ENCODE measurements at regions not wholly inside any gene's neighbourhood (a gene's known extent, or its start where the extent isn't known, plus 50 kb on each side); places are given as distances from the start of the nearest gene placed in this dataset.

DNA sequence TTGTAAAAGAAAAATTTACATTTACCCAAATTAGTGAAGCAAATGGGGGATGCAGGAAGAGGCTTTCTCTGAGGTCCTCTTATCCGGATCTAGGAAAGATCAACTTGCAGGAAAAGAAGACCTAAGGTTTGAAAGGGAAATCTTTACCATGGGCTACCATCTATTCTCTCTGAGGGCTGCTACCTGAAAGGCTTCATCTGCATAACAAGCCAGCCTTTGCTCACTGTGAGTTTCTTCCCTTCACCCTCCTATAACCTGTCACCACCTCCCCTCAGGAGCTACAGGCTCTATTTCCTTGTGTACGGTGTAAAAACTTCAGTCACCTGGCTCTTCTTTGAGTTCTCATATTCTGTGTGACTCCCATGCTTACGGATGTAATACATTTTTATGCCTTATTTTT is 118.6 kb upstream of the BEND4 start:
- Histone ChIP-seq H3K4me3 (no peak overlapping the region), H3K27me3 (ENCODE audit: insufficient read depth in 3 of 3, low read length in 2 of 3) (peaks cover 0 to 2% (median 0%) of the 10 kb centered on the region in 3 donors), H3K27ac (no peak overlapping the region), H3K36me3 (ENCODE audit: insufficient read depth in 1 of 2, low read depth in 1 of 2) (no peaks in the 10 kb centered on the region), H3K9me3 (no peaks in the 10 kb centered on the region), H3K4me1 (no peaks in the 10 kb centered on the region)
- ATAC-seq (no peak), DNase-seq (no peak)
- 74 to 86% (median 78%) methylated on average over 3 of the region's 3 CpGs for WGBS, 3 donors
- intact Hi-C loops (cut with DNase I): no loop called here
- TF ChIP-seq, protein P1, sequence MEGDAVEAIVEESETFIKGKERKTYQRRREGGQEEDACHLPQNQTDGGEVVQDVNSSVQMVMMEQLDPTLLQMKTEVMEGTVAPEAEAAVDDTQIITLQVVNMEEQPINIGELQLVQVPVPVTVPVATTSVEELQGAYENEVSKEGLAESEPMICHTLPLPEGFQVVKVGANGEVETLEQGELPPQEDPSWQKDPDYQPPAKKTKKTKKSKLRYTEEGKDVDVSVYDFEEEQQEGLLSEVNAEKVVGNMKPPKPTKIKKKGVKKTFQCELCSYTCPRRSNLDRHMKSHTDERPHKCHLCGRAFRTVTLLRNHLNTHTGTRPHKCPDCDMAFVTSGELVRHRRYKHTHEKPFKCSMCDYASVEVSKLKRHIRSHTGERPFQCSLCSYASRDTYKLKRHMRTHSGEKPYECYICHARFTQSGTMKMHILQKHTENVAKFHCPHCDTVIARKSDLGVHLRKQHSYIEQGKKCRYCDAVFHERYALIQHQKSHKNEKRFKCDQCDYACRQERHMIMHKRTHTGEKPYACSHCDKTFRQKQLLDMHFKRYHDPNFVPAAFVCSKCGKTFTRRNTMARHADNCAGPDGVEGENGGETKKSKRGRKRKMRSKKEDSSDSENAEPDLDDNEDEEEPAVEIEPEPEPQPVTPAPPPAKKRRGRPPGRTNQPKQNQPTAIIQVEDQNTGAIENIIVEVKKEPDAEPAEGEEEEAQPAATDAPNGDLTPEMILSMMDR (IDR thresholded peaks at IDR 0.05): no peak

DNA sequence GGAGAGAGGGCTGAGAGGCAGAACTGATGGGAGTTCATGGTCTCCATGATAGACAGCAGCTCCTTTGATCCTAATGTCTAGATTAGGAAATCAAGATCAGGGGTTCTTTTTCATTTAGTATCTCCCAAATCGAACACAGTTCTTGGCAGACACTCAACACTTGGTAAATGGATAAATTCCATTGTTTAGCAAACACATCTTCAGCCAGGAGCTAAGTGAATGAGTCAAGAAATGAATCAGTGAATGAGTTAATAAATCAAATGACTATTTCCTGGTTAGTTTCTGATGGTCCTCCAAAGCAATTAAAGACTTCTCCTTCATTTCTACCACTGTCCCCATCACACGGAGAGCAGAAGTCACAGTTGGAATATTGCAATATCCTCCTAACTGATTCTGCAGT is 120.0 kb upstream of the SHISA3 start:
- ATAC-seq: no peak
- H3K9me3 ChIP-seq: no peaks in the 10 kb centered on the region
- H3K4me3 ChIP-seq: no peak overlapping the region
- no peak overlapping the region for H3K27ac ChIP-seq
- peaks cover 0 to 2% (median 0%) of the 10 kb centered on the region in 3 donors for H3K27me3 ChIP-seq (ENCODE audit: insufficient read depth in 3 of 3, low read length in 2 of 3)
- 53 to 61% (median 59%) methylated on average over 2 of the region's 2 CpGs for WGBS, 3 donors
- TF ChIP-seq, protein P1 (IDR thresholded peaks at IDR 0.05): no peak
- intact Hi-C loops (cut with DNase I): no loop called here
- no peaks in the 10 kb centered on the region for H3K4me1 ChIP-seq
- DNase-seq: no peak
- H3K36me3 ChIP-seq (ENCODE audit: insufficient read depth in 1 of 2, low read depth in 1 of 2): no peaks in the 10 kb centered on the region

DNA sequence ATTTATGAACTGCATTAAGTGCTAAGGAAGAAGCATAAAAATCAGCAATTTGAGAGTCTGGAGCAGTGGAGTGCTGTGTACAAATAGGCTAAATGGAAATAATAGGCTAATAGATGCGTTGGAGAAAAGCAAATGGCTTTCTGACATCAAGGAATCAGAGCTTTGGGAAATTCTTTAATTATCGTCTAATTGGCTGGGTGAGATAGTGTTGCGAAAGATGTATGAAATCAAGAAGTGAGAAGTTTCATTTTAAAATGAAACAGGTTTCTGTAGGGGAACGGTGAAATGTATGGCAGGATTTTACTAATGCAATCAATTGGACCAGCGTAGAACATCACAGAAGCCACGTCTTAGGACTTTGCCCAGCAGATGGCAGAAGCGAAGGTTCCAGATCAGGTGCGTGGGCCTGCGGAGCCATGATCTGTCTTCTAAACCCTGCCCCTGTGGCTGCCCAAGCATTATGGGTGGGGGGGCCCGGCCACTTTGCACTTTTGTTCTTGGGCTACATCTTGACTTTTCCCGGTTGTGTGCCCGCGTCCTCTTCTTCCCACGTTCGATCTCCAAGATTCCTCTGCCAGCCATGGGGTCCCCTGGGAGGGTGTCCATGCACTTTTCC is 118.5 kb upstream of the SHISA3 start:
- no peak for DNase-seq
- no peak for ATAC-seq
- Histone ChIP-seq H3K36me3 (ENCODE audit: insufficient read depth in 1 of 2, low read depth in 1 of 2) (no peaks in the 10 kb centered on the region), H3K27ac (no peak overlapping the region), H3K4me1 (no peaks in the 10 kb centered on the region), H3K9me3 (no peaks in the 10 kb centered on the region), H3K27me3 (ENCODE audit: insufficient read depth in 3 of 3, low read length in 2 of 3) (no peaks in the 10 kb centered on the region), H3K4me3 (no peak overlapping the region)
- intact Hi-C loops (cut with DNase I): no loop called here
- 81 to 84% (median 81%) methylated on average over 15 of the region's 15 CpGs for WGBS, 3 donors
- TF ChIP-seq, protein P1 (IDR thresholded peaks at IDR 0.05): no peak

DNA sequence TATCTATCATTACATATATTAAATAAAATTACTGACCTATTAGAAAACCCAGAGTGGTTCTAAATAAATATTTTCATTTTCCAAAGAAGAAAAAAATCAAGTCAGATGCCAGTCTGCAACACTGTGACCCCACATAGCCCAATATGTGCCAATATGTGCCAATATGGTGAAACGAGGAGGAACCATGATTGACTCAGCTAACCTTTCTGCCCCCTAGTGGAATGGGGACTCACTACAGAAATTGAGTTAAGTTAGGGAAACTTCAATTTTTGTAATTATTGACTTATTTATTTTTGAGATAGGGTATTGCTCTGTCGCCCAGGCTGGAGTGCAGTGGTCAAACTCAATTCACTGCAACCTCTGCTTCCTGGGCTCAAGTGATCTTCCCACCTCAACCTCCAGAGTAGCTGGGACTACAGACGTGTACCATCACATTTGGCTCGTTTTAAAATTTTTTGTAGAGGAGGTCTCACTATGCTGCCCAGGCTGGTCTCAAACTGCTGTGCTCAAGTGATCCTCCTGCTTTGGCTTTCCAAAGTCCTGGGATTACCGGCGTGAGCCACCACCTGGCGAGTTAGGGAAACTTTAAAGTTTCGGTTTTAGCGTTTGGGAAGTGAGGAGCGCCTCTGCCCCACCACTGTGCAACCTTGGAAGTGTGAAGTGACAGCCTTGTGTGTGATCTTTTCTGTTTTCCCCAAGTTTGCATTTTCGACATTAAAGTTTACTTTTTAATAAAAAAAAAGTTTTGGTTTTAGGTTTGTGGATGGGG is 116.8 kb upstream of the SHISA3 start:
- intact Hi-C loops (cut with DNase I): loop anchor here (5.0 to 10.0 kb wide), 3 partner anchors 237 to 587 kb away; no protein-coding TSS in a partner anchor
- Histone ChIP-seq H3K36me3 (ENCODE audit: insufficient read depth in 1 of 2, low read depth in 1 of 2) (no peaks in the 10 kb centered on the region), H3K4me3 (no peak overlapping the region), H3K9me3 (no peaks in the 10 kb centered on the region), H3K27me3 (ENCODE audit: insufficient read depth in 3 of 3, low read length in 2 of 3) (no peaks in the 10 kb centered on the region), H3K4me1 (no peaks in the 10 kb centered on the region), H3K27ac (no peak overlapping the region)
- TF ChIP-seq, protein P1 (IDR thresholded peaks at IDR 0.05): peak; percentile 41
- 55 to 58% (median 56%) methylated on average over 11 of the region's 11 CpGs for WGBS, 3 donors
- ATAC-seq: no peak
- no peak for DNase-seq

All from psoas muscle (tissue), 7 donors.